ENCODE measurements at regions not wholly inside any gene's neighbourhood (a gene's known extent, or its start where the extent isn't known, plus 50 kb on each side); places are given as distances from the start of the nearest gene placed in this dataset.

DNA sequence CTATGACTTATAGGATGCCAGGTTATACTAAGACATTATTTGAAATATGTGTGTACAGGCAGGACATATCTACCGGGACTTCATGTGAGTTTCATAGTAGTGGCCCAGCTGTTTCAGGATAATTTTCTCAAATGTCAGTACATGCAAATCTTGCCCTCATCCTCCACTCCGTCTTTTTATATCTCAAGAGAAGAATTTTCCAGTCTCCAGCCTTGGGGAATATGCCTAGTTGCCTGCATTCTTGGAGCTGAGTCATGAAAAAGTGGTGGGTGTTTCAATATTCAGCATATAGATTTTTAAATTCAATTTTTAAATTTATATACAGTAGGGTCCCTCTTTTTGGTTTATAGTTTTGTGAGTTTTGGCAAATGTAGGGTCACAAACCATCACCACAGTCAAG, 236.7 kb downstream of the OTUD1 start:
- WGBS, 2 donors, result 62% methylated on average over 2 of the region's 2 CpGs
- Histone ChIP-seq H3K4me3 (no peak overlapping the region), H3K27me3 (no peaks in the 10 kb centered on the region), H3K27ac (no peak overlapping the region), H3K9me3 (peaks cover 0 to 5% (median 0%) of the 10 kb centered on the region in 4 donors), H3K36me3 (no peaks in the 10 kb centered on the region), H3K4me1 (no peaks in the 10 kb centered on the region)
- no peak for DNase-seq (ENCODE audit: low spot score in 2 of 2)
- no peak for TF ChIP-seq EP300 (IDR thresholded peaks at IDR 0.05)
- TF ChIP-seq, protein P1, sequence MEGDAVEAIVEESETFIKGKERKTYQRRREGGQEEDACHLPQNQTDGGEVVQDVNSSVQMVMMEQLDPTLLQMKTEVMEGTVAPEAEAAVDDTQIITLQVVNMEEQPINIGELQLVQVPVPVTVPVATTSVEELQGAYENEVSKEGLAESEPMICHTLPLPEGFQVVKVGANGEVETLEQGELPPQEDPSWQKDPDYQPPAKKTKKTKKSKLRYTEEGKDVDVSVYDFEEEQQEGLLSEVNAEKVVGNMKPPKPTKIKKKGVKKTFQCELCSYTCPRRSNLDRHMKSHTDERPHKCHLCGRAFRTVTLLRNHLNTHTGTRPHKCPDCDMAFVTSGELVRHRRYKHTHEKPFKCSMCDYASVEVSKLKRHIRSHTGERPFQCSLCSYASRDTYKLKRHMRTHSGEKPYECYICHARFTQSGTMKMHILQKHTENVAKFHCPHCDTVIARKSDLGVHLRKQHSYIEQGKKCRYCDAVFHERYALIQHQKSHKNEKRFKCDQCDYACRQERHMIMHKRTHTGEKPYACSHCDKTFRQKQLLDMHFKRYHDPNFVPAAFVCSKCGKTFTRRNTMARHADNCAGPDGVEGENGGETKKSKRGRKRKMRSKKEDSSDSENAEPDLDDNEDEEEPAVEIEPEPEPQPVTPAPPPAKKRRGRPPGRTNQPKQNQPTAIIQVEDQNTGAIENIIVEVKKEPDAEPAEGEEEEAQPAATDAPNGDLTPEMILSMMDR (IDR thresholded peaks at IDR 0.05), result no peak
- TF ChIP-seq POLR2A (IDR thresholded peaks at IDR 0.05), result no peak

DNA sequence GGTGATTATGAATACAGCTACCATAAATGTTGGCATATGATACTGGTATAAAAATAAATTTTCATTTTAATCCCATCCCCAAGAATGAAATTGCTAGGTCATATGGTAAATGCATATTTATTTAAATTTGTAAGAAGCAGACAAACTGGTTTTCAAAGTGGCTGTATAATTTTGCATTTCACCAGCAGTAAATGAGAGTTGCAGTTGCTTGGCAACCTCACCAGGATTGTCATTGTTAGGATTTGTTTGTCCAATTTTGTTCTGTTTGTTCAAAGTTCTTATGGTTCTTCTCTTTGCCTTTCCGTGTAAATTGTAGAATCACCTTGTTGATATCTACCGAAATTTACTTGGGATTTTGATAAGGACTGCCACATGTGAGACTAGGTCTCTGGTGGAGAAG, 237.4 kb downstream of the OTUD1 start:
- no peaks in the 10 kb centered on the region for H3K36me3 ChIP-seq
- no peaks in the 10 kb centered on the region for H3K4me1 ChIP-seq
- WGBS, 2 donors, result 85 to 91% methylated on average over 2 of the region's 2 CpGs
- H3K27me3 ChIP-seq, result no peaks in the 10 kb centered on the region
- no peak overlapping the region for H3K4me3 ChIP-seq
- no peak for DNase-seq (ENCODE audit: low spot score in 2 of 2)
- peaks cover 0 to 5% (median 0%) of the 10 kb centered on the region in 4 donors for H3K9me3 ChIP-seq
- TF ChIP-seq EP300 (IDR thresholded peaks at IDR 0.05) (no peak), POLR2A (IDR thresholded peaks at IDR 0.05) (no peak)
- TF ChIP-seq, protein P1 (IDR thresholded peaks at IDR 0.05), result no peak
- H3K27ac ChIP-seq, result no peak overlapping the region

DNA sequence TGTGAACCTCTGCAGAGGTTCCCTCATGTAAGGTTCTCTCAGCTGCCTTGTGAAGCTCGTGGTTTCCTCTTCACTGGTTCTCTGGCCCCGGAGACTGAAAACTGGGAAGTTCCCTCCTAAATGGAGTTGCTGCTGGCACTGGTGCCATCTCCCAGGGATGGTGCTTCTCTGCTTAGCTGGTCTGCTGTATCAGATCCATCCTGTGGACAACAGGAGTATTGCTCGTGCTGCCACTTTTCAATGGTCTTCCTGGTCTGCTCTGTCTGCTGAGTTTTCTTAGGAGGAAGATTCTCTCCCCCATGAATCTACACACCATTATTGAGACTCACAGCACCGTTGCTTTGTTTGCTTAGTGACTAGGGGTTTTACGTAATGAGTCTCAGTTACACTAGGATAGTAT, 247.8 kb downstream of the OTUD1 start:
- Histone ChIP-seq H3K4me3 (no peak overlapping the region), H3K9me3 (no peaks in the 10 kb centered on the region), H3K36me3 (no peaks in the 10 kb centered on the region), H3K4me1 (no peaks in the 10 kb centered on the region), H3K27me3 (no peaks in the 10 kb centered on the region), H3K27ac (no peak overlapping the region)
- DNase-seq (ENCODE audit: low spot score in 2 of 2), result no peak
- WGBS, 2 donors, result 70% methylated on average over 5 of the region's 5 CpGs
- no peak for TF ChIP-seq POLR2A (IDR thresholded peaks at IDR 0.05)
- no peak for TF ChIP-seq EP300 (IDR thresholded peaks at IDR 0.05)
- TF ChIP-seq, protein P1 (IDR thresholded peaks at IDR 0.05), result no peak

DNA sequence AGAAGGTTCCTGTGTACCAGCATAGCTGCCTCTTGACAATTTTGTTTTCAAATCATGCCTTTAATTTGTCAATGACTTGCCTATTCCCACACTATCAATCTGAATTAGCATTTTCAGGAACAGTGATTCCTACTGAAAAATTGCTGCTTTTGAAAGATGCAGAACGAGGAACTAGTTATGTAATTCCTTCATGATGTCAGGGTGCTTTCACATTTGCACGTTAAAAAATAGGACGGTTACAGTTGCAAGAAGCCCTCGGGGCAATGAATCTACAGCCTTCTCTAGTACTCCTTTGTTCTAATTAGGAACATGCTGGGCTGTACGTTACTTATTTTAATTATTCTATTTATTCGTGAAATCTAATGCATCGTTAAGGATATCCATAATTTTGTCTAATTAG, 253.9 kb downstream of the OTUD1 start:
- no peak for DNase-seq (ENCODE audit: low spot score in 2 of 2)

DNA sequence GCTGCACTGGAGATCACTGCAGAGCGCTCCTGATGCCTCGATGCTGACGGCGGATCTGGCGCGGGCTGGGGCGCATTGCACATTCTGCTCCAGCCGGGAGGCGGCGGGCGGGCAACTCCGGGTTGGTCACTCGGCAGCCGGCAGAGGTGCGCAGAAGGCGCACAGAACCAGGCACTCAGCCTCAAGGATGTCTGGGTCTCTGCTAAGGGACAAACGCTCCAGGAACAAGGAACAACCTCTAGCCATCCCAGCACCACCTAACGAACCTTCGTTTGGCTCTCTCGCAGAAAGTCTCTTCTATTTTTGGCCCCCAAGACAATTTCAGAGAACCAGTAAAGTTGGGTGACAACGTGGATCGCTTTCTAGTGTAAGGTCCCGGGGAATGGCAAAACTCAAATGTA, 254.6 kb downstream of the OTUD1 start:
- no peaks in the 10 kb centered on the region for H3K9me3 ChIP-seq
- DNase-seq (ENCODE audit: low spot score in 2 of 2), result no peak
- 0 to 5% methylated on average over 23 of the region's 23 CpGs for whole genome bisulfite sequencing, 2 donors
- H3K4me1 ChIP-seq, result peaks cover 0 to 36% (median 0%) of the 10 kb centered on the region in 4 donors
- no peaks in the 10 kb centered on the region for H3K36me3 ChIP-seq
- no peak overlapping the region for H3K4me3 ChIP-seq
- peaks cover 0 to 43% of the 10 kb centered on the region in 2 donors for H3K27me3 ChIP-seq
- H3K27ac ChIP-seq, result no peak overlapping the region
- no peak for TF ChIP-seq EP300 (IDR thresholded peaks at IDR 0.05)
- TF ChIP-seq POLR2A (IDR thresholded peaks at IDR 0.05), result no peak
- TF ChIP-seq, protein P1 (IDR thresholded peaks at IDR 0.05), result no peak

More for the DNA sequence above, 253.9 kb downstream of the OTUD1 start:
- Histone ChIP-seq H3K4me3 (no peak overlapping the region), H3K27ac (no peak overlapping the region), H3K36me3 (no peaks in the 10 kb centered on the region), H3K4me1 (peaks cover 0 to 36% (median 0%) of the 10 kb centered on the region in 4 donors), H3K27me3 (peaks cover 0 to 43% of the 10 kb centered on the region in 2 donors), H3K9me3 (no peaks in the 10 kb centered on the region)
- WGBS, 2 donors, result 19 to 21% methylated on average over 7 of the region's 7 CpGs
- TF ChIP-seq EP300 (IDR thresholded peaks at IDR 0.05) (no peak), POLR2A (IDR thresholded peaks at IDR 0.05) (no peak)
- TF ChIP-seq, protein P1 (IDR thresholded peaks at IDR 0.05), result no peak

Data from tibial nerve (tissue), 4 donors.